NB4 (cell line): ENCODE measurements at regions not wholly inside any gene's neighbourhood (a gene's known extent, or its start where the extent isn't known, plus 50 kb on each side); places are given as distances from the start of the nearest gene placed in this dataset.

Experiments
- DNase-seq: peaks from one replicate; pipeline ENCODE4 v3.0.0; 2010; ENCODE audit warnings: low read depth
- H3K4me3 ChIP-seq: one replicate; pipeline ENCODE4 v1.5.1; 2011; ENCODE audit warnings: mild to moderate bottlenecking, low read depth, low read length, moderate library complexity
- CTCF ChIP-seq: IDR thresholded peaks from one replicate; pipeline ENCODE4 v1.5.1; 2012; ENCODE audit warnings: low read depth, low read length
- MAX ChIP-seq: IDR thresholded peaks from 2 replicates; pipeline ENCODE4 v1.6.1; 2011; ENCODE audit warnings: low read depth, low read length
- MYC ChIP-seq: IDR thresholded peaks from 2 replicates; pipeline ENCODE4 v1.6.1; 2011; ENCODE audit warnings: low read depth, low read length
- POLR2A ChIP-seq: IDR thresholded peaks from 2 replicates; pipeline ENCODE4 v1.6.1; 2011; ENCODE audit warnings: mild to moderate bottlenecking; ENCODE audit not compliant: insufficient read length; ENCODE audit errors: extremely low read depth

GRCh38 chr20:10761232-10761631 lies 87.4 kb upstream of the JAG1 start:
- no peak overlapping the region for H3K4me3 ChIP-seq
- no peak for TF ChIP-seq POLR2A
- TF ChIP-seq MAX, result no peak
- TF ChIP-seq CTCF, result no peak
- no peak for DNase-seq

- TF ChIP-seq CTCF, result no peak
- no peak for TF ChIP-seq MAX
- no peak for TF ChIP-seq POLR2A
- no peak for TF ChIP-seq MYC
- no peak overlapping the region for H3K4me3 ChIP-seq
- DNase-seq, result no peak
Observed at GRCh38 chr20:10761786-10762185, 88.0 kb upstream of the JAG1 start.

GRCh38 chr20:10762216-10762615 lies 88.4 kb upstream of the JAG1 start:
- DNase-seq, result no peak
- H3K4me3 ChIP-seq, result no peak overlapping the region
- TF ChIP-seq POLR2A (no peak), MAX (no peak), MYC (no peak), CTCF (no peak)

DNA sequence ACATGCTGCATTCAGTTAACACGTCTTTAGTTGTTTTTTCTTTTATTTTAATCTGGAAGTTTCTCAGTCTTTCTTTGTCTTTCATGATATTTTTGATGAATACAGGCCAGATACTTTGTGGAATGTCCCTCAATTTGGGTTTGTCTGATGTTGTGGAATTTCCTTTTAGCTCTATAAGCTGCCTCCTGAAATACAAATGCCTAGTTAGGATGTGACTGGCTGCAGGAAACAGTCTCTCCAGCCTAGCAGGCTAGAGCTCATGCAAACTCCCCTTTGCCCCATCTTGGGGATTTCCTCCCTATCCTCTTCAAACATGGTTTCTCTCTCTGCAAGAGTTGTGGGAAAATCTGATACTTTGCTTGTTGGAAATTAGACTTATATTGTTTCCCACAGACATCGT lies 89.3 kb upstream of the JAG1 start:
- no peak overlapping the region for H3K4me3 ChIP-seq
- DNase-seq, result no peak
- TF ChIP-seq CTCF (no peak), MYC (no peak), POLR2A (no peak), MAX (no peak)

- DNase-seq, result no peak
- H3K4me3 ChIP-seq, result no peak overlapping the region
- TF ChIP-seq MAX, result no peak
- no peak for TF ChIP-seq MYC
- no peak for TF ChIP-seq CTCF
- TF ChIP-seq POLR2A, result no peak
Observed at GRCh38 chr20:10769700-10770099, 95.9 kb upstream of the JAG1 start.

- no peak for DNase-seq
- no peak for TF ChIP-seq POLR2A
- TF ChIP-seq MAX, result no peak
- TF ChIP-seq MYC, result no peak
- TF ChIP-seq CTCF, result no peak
- H3K4me3 ChIP-seq, result no peak overlapping the region
Observed at GRCh38 chr20:10770753-10771152, 97.0 kb upstream of the JAG1 start.
